ENCODE measurements at regions not wholly inside any gene's neighbourhood (a gene's known extent, or its start where the extent isn't known, plus 50 kb on each side); places are given as distances from the start of the nearest gene placed in this dataset.

GRCh38 chr12:91320999-91321398 lies 138.4 kb upstream of the DCN start:
- TF ChIP-seq, protein P1, sequence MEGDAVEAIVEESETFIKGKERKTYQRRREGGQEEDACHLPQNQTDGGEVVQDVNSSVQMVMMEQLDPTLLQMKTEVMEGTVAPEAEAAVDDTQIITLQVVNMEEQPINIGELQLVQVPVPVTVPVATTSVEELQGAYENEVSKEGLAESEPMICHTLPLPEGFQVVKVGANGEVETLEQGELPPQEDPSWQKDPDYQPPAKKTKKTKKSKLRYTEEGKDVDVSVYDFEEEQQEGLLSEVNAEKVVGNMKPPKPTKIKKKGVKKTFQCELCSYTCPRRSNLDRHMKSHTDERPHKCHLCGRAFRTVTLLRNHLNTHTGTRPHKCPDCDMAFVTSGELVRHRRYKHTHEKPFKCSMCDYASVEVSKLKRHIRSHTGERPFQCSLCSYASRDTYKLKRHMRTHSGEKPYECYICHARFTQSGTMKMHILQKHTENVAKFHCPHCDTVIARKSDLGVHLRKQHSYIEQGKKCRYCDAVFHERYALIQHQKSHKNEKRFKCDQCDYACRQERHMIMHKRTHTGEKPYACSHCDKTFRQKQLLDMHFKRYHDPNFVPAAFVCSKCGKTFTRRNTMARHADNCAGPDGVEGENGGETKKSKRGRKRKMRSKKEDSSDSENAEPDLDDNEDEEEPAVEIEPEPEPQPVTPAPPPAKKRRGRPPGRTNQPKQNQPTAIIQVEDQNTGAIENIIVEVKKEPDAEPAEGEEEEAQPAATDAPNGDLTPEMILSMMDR (IDR thresholded peaks at IDR 0.05; ENCODE audit: borderline replicate concordance, extremely low read depth, low read length, poor library complexity, severe bottlenecking): no peak
- no peak for TF ChIP-seq EZH2 (IDR thresholded peaks at IDR 0.05; ENCODE audit: borderline replicate concordance, low read depth, low read length, severe bottlenecking)
